Neuronal stem cell (in vitro differentiated cells): ENCODE measurements at regions not wholly inside any gene's neighbourhood (a gene's known extent, or its start where the extent isn't known, plus 50 kb on each side); places are given as distances from the start of the nearest gene placed in this dataset.
"Not testable (repeated sequence)": the region's sequence is repeated elsewhere in the genome, so short reads cannot be mapped to it uniquely, and the experiment has no call there.

Experiments
- DNase-seq: peaks from one replicate; pipeline ENCODE4 v3.0.0-alpha.2; 2013; ENCODE audit warnings: low spot score
- H2AFZ ChIP-seq: one replicate; pipeline ENCODE4 v1.6.1; 2013; ENCODE audit warnings: mild to moderate bottlenecking, low read length, inconsistent platforms
- H2AK5ac ChIP-seq: 2 replicates; pipeline ENCODE4 v1.6.1; 2013; ENCODE audit warnings: low read depth, mild to moderate bottlenecking, inconsistent platforms, low read length, moderate library complexity, mixed read lengths
- H2BK120ac ChIP-seq: 2 replicates; pipeline ENCODE4 v1.6.1; 2013; ENCODE audit warnings: low read depth, mild to moderate bottlenecking, inconsistent platforms, low read length, moderate library complexity, mixed read lengths
- H2BK12ac ChIP-seq: one replicate; pipeline ENCODE4 v1.6.1; 2013; ENCODE audit warnings: low read length, inconsistent platforms
- H2BK15ac ChIP-seq: 2 replicates; pipeline ENCODE4 v1.6.1; 2013; ENCODE audit warnings: mild to moderate bottlenecking, low read length, inconsistent platforms, mixed read lengths
- H2BK5ac ChIP-seq: one replicate; pipeline ENCODE4 v1.6.1; 2013; ENCODE audit warnings: inconsistent platforms, mild to moderate bottlenecking, low read length, moderate library complexity
- H3K14ac ChIP-seq: one replicate; pipeline ENCODE4 v1.6.1; 2013; ENCODE audit warnings: low read length, inconsistent platforms
- H3K18ac ChIP-seq: 2 replicates; pipeline ENCODE4 v1.6.1; 2013; ENCODE audit warnings: low read length, inconsistent platforms
- H3K23ac ChIP-seq: 2 replicates; pipeline ENCODE4 v1.6.1; 2013; ENCODE audit warnings: low read depth, mild to moderate bottlenecking, mixed read lengths, low read length, inconsistent platforms; ENCODE audit not compliant: poor library complexity
- H3K27ac ChIP-seq: replicated peaks from 3 replicates; pipeline ENCODE4 v1.5.1; 2013; ENCODE audit warnings: low read length, inconsistent platforms
- H3K27me3 ChIP-seq, 3 experiments: 2 replicates each; pipeline ENCODE4 v1.6.1; 2013; ENCODE audit warnings: low read length in 3 of 3, mild to moderate bottlenecking in 2 of 3, inconsistent platforms in 1 of 3, low read depth in 1 of 3, mixed read lengths in 1 of 3, moderate library complexity in 1 of 3; ENCODE audit not compliant: control insufficient read depth in 3 of 3, insufficient read depth in 3 of 3
- H3K36me3 ChIP-seq, 2 donors: replicated peaks in 1 of 2; 2 replicates each; pipeline ENCODE4 v1.6.1; 2013; ENCODE audit warnings: low read length in 2 of 2; ENCODE audit not compliant: control insufficient read depth in 2 of 2, insufficient read depth in 2 of 2
- H3K4ac ChIP-seq: 2 replicates; pipeline ENCODE4 v1.6.1; 2013; ENCODE audit warnings: inconsistent platforms, mild to moderate bottlenecking, low read length, moderate library complexity
- H3K4me1 ChIP-seq, 2 donors: 1 replicate in 1 of 2; 2 replicates in 1 of 2; pipeline ENCODE4 v1.6.1; 2013; ENCODE audit warnings: low read length in 2 of 2, low read depth in 1 of 2; ENCODE audit not compliant: control insufficient read depth in 2 of 2, insufficient read depth in 1 of 2
- H3K4me2 ChIP-seq: one replicate; pipeline ENCODE4 v1.6.1; 2013; ENCODE audit warnings: mild to moderate bottlenecking, low read length, inconsistent platforms; ENCODE audit not compliant: insufficient read depth, poor library complexity, severe bottlenecking
- H3K4me3 ChIP-seq, 2 donors: 2 replicates each; pipeline ENCODE4 v1.5.1; 2013; ENCODE audit warnings: low read length in 2 of 2, mild to moderate bottlenecking in 2 of 2, inconsistent platforms in 1 of 2, moderate library complexity in 1 of 2
- H3K79me1 ChIP-seq: one replicate; pipeline ENCODE4 v1.6.1; 2013; ENCODE audit warnings: low read depth, mild to moderate bottlenecking, inconsistent platforms, low read length, moderate library complexity
- H3K9ac ChIP-seq: one replicate; pipeline ENCODE4 v1.6.1; 2013; ENCODE audit warnings: mild to moderate bottlenecking, low read depth, low read length, inconsistent platforms; ENCODE audit not compliant: poor library complexity
- H3K9me3 ChIP-seq, 2 donors: replicated peaks in 1 of 2; 2 replicates each; pipeline versions ENCODE3 to v1.6.1; 2013; ENCODE audit warnings: low read length in 2 of 2, mild to moderate bottlenecking in 2 of 2, inconsistent platforms in 1 of 2, low read depth in 1 of 2, mixed read lengths in 1 of 2, moderate library complexity in 1 of 2; ENCODE audit not compliant: control insufficient read depth in 2 of 2, insufficient read depth in 1 of 2
- H4K8ac ChIP-seq: one replicate; pipeline ENCODE4 v1.6.1; 2013; ENCODE audit warnings: low read depth, mild to moderate bottlenecking, inconsistent platforms, low read length, moderate library complexity
- H4K91ac ChIP-seq: one replicate; pipeline ENCODE4 v1.6.1; 2013; ENCODE audit warnings: low read length, low read depth, mild to moderate bottlenecking, inconsistent platforms; ENCODE audit not compliant: poor library complexity
- WGBS, 2 donors: extraction: QIAGEN DNeasy Blood & Tissue Kit; methylation state at CpG; one replicate each; pipeline ENCODE4 v1.1.7; 2013; ENCODE audit warnings: missing lambda C conversion rate in 2 of 2, mixed read lengths in 1 of 2; ENCODE audit not compliant: insufficient read length in 2 of 2, insufficient replicate concordance in 1 of 2; ENCODE audit errors: extremely low coverage in 2 of 2; 5-methylcytosine and 5-hydroxymethylcytosine counted together

- H3K4me1 ChIP-seq, H3K79me1 ChIP-seq, H4K91ac ChIP-seq, H3K14ac ChIP-seq, DNase-seq, H3K27me3 ChIP-seq, H3K36me3 ChIP-seq, H3K18ac ChIP-seq, H3K4ac ChIP-seq, H2BK120ac ChIP-seq, H3K27ac ChIP-seq, H2AK5ac ChIP-seq, H2AFZ ChIP-seq, H3K23ac ChIP-seq, H3K9ac ChIP-seq, H4K8ac ChIP-seq, H3K4me2 ChIP-seq, H2BK15ac ChIP-seq, H3K9me3 ChIP-seq, H2BK5ac ChIP-seq, H2BK12ac ChIP-seq, H3K4me3 ChIP-seq: not testable (repeated sequence)
- WGBS, 2 donors, result no CpG with 5 or more reads among the region's 4 CpGs
These were observed 640.2 kb downstream of the GOLGA6L6 start for GRCh38 chr15:19901414-19901813.

GRCh38 chr15:19899021-19899824 lies 642.4 kb downstream of the GOLGA6L6 start:
- H3K9ac ChIP-seq, result no peak overlapping the region
- no peaks in the 10 kb centered on the region for H3K79me1 ChIP-seq
- no peak overlapping the region for H2BK12ac ChIP-seq
- H3K36me3 ChIP-seq, result no peaks in the 10 kb centered on the region
- no peak overlapping the region for H2BK120ac ChIP-seq
- no peak overlapping the region for H3K14ac ChIP-seq
- no peak overlapping the region for H3K27ac ChIP-seq
- no peak overlapping the region for H2BK5ac ChIP-seq
- no peak overlapping the region for H2BK15ac ChIP-seq
- no peak overlapping the region for H4K8ac ChIP-seq
- H3K18ac ChIP-seq, result no peak overlapping the region
- no CpG with 5 or more reads among the region's 53 CpGs for WGBS, 2 donors
- no peaks in the 10 kb centered on the region for H3K27me3 ChIP-seq
- no peak for DNase-seq
- no peaks in the 10 kb centered on the region for H3K4me1 ChIP-seq
- H3K4me3 ChIP-seq, result no peak overlapping the region
- H3K9me3 ChIP-seq, result no peaks in the 10 kb centered on the region
- no peak overlapping the region for H2AFZ ChIP-seq
- H4K91ac ChIP-seq, result no peak overlapping the region
- no peak overlapping the region for H3K23ac ChIP-seq
- no peak overlapping the region for H3K4me2 ChIP-seq
- H2AK5ac ChIP-seq, result no peak overlapping the region
- no peak overlapping the region for H3K4ac ChIP-seq

DNA sequence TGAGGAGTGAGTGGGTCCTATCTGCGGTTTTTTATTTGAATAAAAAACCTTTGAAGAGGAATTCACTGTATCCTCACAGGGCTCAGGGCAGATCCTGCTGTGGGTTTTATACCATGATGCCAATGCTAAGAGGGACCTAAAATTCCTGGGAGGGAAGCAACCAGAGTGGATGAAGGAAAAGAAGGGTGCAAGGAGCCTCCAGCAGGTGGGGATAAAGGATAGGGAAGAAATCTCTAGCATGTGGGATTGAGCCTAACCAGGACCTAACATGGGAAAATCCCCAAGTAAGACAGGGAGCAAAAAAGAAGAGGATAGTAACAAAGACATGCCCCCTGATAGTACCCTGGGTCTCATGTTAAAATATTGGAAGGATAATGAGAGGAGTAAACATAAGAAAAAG lies 652.8 kb downstream of the GOLGA6L6 start:
- H2BK5ac ChIP-seq, H3K14ac ChIP-seq, H2AK5ac ChIP-seq, H3K4me1 ChIP-seq, H3K23ac ChIP-seq, H3K27me3 ChIP-seq, H2AFZ ChIP-seq, H3K18ac ChIP-seq, H3K4ac ChIP-seq, H2BK12ac ChIP-seq, H3K9ac ChIP-seq, H3K79me1 ChIP-seq, H2BK15ac ChIP-seq, H2BK120ac ChIP-seq, H3K36me3 ChIP-seq, H3K9me3 ChIP-seq, DNase-seq, H4K8ac ChIP-seq, H3K4me2 ChIP-seq, H4K91ac ChIP-seq, H3K27ac ChIP-seq, H3K4me3 ChIP-seq: not testable (repeated sequence)
- no CpG with 5 or more reads among the region's 1 CpG for WGBS, 2 donors

DNA sequence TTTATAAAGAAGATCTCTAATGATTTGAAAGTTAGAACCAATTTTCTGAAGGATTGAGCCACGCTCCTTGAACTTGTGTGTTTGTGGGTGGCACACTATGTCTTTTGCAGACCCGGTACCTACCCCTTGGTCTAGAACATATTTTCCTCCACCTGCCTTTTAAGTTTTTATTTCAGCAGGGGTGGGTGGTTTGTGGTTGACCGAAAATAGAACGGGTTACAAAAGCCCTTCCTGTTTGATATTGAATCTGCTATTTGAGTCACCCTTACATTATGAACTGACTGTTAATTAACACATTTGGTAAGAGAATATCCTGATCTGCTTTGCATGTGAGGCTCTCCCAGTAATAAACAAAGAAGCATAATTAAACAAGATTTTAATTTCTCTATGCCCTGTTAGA lies 697.5 kb downstream of the GOLGA6L6 start:
- not testable (repeated sequence) for H3K14ac ChIP-seq, H3K4me2 ChIP-seq, H3K4me3 ChIP-seq, H2AFZ ChIP-seq, H3K36me3 ChIP-seq, H3K9ac ChIP-seq, H3K27ac ChIP-seq, H3K9me3 ChIP-seq, H4K91ac ChIP-seq, H2BK120ac ChIP-seq, H4K8ac ChIP-seq, H3K4ac ChIP-seq, H3K27me3 ChIP-seq, H3K18ac ChIP-seq, H2BK15ac ChIP-seq, H2AK5ac ChIP-seq, H2BK5ac ChIP-seq, DNase-seq, H3K4me1 ChIP-seq, H3K23ac ChIP-seq, H3K79me1 ChIP-seq, H2BK12ac ChIP-seq
- no CpG with 5 or more reads among the region's 4 CpGs for WGBS, 2 donors
